SH-SY5Y (cell line): ENCODE measurements at regions not wholly inside any gene's neighbourhood (a gene's known extent, or its start where the extent isn't known, plus 50 kb on each side); places are given as distances from the start of the nearest gene placed in this dataset.

Experiments used
- GATA2 ChIP-seq: IDR thresholded peaks from 2 replicates; pipeline ENCODE4 v1.6.1; 2011; ENCODE audit warnings: mild to moderate bottlenecking, low read depth, low read length
- GATA3 ChIP-seq: IDR thresholded peaks from 2 replicates; pipeline ENCODE4 v1.6.1; 2011; ENCODE audit warnings: low read depth, mild to moderate bottlenecking, low read length, moderate library complexity

DNA sequence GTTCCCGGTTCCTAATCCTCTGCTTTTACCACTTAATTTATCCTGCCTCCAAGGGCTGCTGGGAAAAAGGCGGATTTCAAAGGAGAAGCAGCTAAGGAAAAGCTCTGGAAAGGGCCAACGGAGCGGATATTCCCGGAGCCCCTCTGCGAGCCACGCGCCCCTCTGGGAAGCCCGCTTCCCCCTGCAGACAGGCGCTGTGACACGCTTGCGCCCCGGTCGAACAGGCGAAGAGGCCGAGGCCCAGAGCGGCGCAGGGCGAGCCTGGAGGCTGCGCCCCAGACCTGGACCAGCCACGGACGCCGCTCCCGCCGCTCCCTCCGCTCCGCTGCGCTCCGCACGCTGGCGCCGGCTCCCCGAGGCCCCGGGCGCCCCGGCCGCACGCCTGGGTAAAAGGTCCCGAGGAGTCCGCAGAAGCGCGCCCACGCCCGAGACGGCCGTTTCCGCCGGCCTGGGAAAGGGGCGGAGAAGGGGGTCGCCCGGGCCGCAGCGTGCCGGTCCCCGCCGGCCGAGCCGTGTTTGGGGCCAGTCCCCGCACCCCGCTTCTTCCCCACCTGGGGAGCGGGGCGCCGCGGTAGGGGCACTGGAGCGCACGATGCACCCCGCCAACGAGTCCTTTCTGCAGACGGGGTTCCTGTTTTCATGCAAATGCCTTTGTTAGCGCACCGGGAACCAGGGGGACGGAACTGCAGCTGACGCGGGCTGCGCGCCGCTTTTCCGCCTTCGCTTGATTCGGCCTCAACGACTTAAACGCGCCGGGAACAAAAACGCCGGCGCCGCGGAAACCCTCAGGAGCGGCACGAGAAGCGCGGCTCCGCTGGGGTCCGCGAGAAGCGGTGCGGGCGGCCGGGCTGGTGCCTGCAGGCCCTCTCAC is 91.9 kb upstream of the SIRPA start:
- TF ChIP-seq GATA2 (no peak), GATA3 (no peak)
